ENCODE measurements at regions not wholly inside any gene's neighbourhood (a gene's known extent, or its start where the extent isn't known, plus 50 kb on each side); places are given as distances from the start of the nearest gene placed in this dataset.

DNA sequence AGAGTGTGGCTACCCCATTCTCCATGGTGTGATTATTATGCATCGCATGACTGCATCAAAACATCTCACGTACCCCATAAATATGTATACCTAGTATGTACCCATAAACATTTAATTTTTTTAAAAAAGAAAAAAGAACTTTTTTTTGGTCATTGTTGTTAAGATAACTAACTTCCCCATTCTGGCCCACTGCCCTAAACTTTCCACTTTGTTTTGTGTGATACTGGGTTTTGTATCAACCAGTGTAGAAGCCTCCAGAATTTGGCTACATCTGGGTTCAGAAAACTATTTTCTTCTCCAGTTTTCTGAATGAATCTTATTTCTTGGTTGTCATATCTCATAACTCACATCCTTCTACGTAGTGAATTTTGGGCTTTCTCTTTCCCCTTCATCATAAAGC lies 62.3 kb upstream of the NABP1 start:
- TF ChIP-seq CTCF (IDR thresholded peaks at IDR 0.05): no peak
- no peak for TF ChIP-seq POLR2A (IDR thresholded peaks at IDR 0.05)

Data from lower leg skin (tissue), 3 donors.